Neuronal stem cell (in vitro differentiated cells): ENCODE measurements at regions not wholly inside any gene's neighbourhood (a gene's known extent, or its start where the extent isn't known, plus 50 kb on each side); places are given as distances from the start of the nearest gene placed in this dataset.

Experiments used
- DNase-seq: peaks from one replicate; pipeline ENCODE4 v3.0.0-alpha.2; 2013; ENCODE audit warnings: low spot score
- H2AFZ ChIP-seq: one replicate; pipeline ENCODE4 v1.6.1; 2013; ENCODE audit warnings: mild to moderate bottlenecking, low read length, inconsistent platforms
- H2AK5ac ChIP-seq: 2 replicates; pipeline ENCODE4 v1.6.1; 2013; ENCODE audit warnings: low read depth, mild to moderate bottlenecking, inconsistent platforms, low read length, moderate library complexity, mixed read lengths
- H2BK120ac ChIP-seq: 2 replicates; pipeline ENCODE4 v1.6.1; 2013; ENCODE audit warnings: low read depth, mild to moderate bottlenecking, inconsistent platforms, low read length, moderate library complexity, mixed read lengths
- H2BK12ac ChIP-seq: one replicate; pipeline ENCODE4 v1.6.1; 2013; ENCODE audit warnings: low read length, inconsistent platforms
- H2BK15ac ChIP-seq: 2 replicates; pipeline ENCODE4 v1.6.1; 2013; ENCODE audit warnings: mild to moderate bottlenecking, low read length, inconsistent platforms, mixed read lengths
- H2BK5ac ChIP-seq: one replicate; pipeline ENCODE4 v1.6.1; 2013; ENCODE audit warnings: inconsistent platforms, mild to moderate bottlenecking, low read length, moderate library complexity
- H3K14ac ChIP-seq: one replicate; pipeline ENCODE4 v1.6.1; 2013; ENCODE audit warnings: low read length, inconsistent platforms
- H3K18ac ChIP-seq: 2 replicates; pipeline ENCODE4 v1.6.1; 2013; ENCODE audit warnings: low read length, inconsistent platforms
- H3K23ac ChIP-seq: 2 replicates; pipeline ENCODE4 v1.6.1; 2013; ENCODE audit warnings: low read depth, mild to moderate bottlenecking, mixed read lengths, low read length, inconsistent platforms; ENCODE audit not compliant: poor library complexity
- H3K27ac ChIP-seq: replicated peaks from 3 replicates; pipeline ENCODE4 v1.5.1; 2013; ENCODE audit warnings: low read length, inconsistent platforms
- H3K27me3 ChIP-seq, 3 experiments: 2 replicates each; pipeline ENCODE4 v1.6.1; 2013; ENCODE audit warnings: low read length in 3 of 3, mild to moderate bottlenecking in 2 of 3, inconsistent platforms in 1 of 3, low read depth in 1 of 3, mixed read lengths in 1 of 3, moderate library complexity in 1 of 3; ENCODE audit not compliant: control insufficient read depth in 3 of 3, insufficient read depth in 3 of 3
- H3K36me3 ChIP-seq, 2 donors: replicated peaks in 1 of 2; 2 replicates each; pipeline ENCODE4 v1.6.1; 2013; ENCODE audit warnings: low read length in 2 of 2; ENCODE audit not compliant: control insufficient read depth in 2 of 2, insufficient read depth in 2 of 2
- H3K4ac ChIP-seq: 2 replicates; pipeline ENCODE4 v1.6.1; 2013; ENCODE audit warnings: inconsistent platforms, mild to moderate bottlenecking, low read length, moderate library complexity
- H3K4me1 ChIP-seq, 2 donors: 1 replicate in 1 of 2; 2 replicates in 1 of 2; pipeline ENCODE4 v1.6.1; 2013; ENCODE audit warnings: low read length in 2 of 2, low read depth in 1 of 2; ENCODE audit not compliant: control insufficient read depth in 2 of 2, insufficient read depth in 1 of 2
- H3K4me2 ChIP-seq: one replicate; pipeline ENCODE4 v1.6.1; 2013; ENCODE audit warnings: mild to moderate bottlenecking, low read length, inconsistent platforms; ENCODE audit not compliant: insufficient read depth, poor library complexity, severe bottlenecking
- H3K4me3 ChIP-seq, 2 donors: 2 replicates each; pipeline ENCODE4 v1.5.1; 2013; ENCODE audit warnings: low read length in 2 of 2, mild to moderate bottlenecking in 2 of 2, inconsistent platforms in 1 of 2, moderate library complexity in 1 of 2
- H3K79me1 ChIP-seq: one replicate; pipeline ENCODE4 v1.6.1; 2013; ENCODE audit warnings: low read depth, mild to moderate bottlenecking, inconsistent platforms, low read length, moderate library complexity
- H3K9ac ChIP-seq: one replicate; pipeline ENCODE4 v1.6.1; 2013; ENCODE audit warnings: mild to moderate bottlenecking, low read depth, low read length, inconsistent platforms; ENCODE audit not compliant: poor library complexity
- H3K9me3 ChIP-seq, 2 donors: replicated peaks in 1 of 2; 2 replicates each; pipeline versions ENCODE3 to v1.6.1; 2013; ENCODE audit warnings: low read length in 2 of 2, mild to moderate bottlenecking in 2 of 2, inconsistent platforms in 1 of 2, low read depth in 1 of 2, mixed read lengths in 1 of 2, moderate library complexity in 1 of 2; ENCODE audit not compliant: control insufficient read depth in 2 of 2, insufficient read depth in 1 of 2
- H4K8ac ChIP-seq: one replicate; pipeline ENCODE4 v1.6.1; 2013; ENCODE audit warnings: low read depth, mild to moderate bottlenecking, inconsistent platforms, low read length, moderate library complexity
- H4K91ac ChIP-seq: one replicate; pipeline ENCODE4 v1.6.1; 2013; ENCODE audit warnings: low read length, low read depth, mild to moderate bottlenecking, inconsistent platforms; ENCODE audit not compliant: poor library complexity
- WGBS, 2 donors: extraction: QIAGEN DNeasy Blood & Tissue Kit; methylation state at CpG; one replicate each; pipeline ENCODE4 v1.1.7; 2013; ENCODE audit warnings: missing lambda C conversion rate in 2 of 2, mixed read lengths in 1 of 2; ENCODE audit not compliant: insufficient read length in 2 of 2, insufficient replicate concordance in 1 of 2; ENCODE audit errors: extremely low coverage in 2 of 2; 5-methylcytosine and 5-hydroxymethylcytosine counted together

- Histone ChIP-seq H4K8ac (no peak overlapping the region), H3K4me3 (no peak overlapping the region), H4K91ac (no peak overlapping the region), H2BK12ac (no peak overlapping the region), H3K14ac (no peak overlapping the region), H2BK15ac (no peak overlapping the region), H2AFZ (no peak overlapping the region), H3K27ac (no peak overlapping the region), H2AK5ac (no peak overlapping the region), H3K9ac (no peak overlapping the region), H3K9me3 (no peaks in the 10 kb centered on the region), H3K79me1 (no peaks in the 10 kb centered on the region), H2BK5ac (no peak overlapping the region), H2BK120ac (no peak overlapping the region), H3K23ac (no peak overlapping the region), H3K4me1 (no peaks in the 10 kb centered on the region), H3K27me3 (no peaks in the 10 kb centered on the region), H3K4ac (no peak overlapping the region), H3K18ac (no peak overlapping the region), H3K4me2 (no peak overlapping the region), H3K36me3 (no peaks in the 10 kb centered on the region)
- no peak for DNase-seq
- WGBS, 2 donors: no CpG with 5 or more reads among the region's 1 CpG
These were observed 922.1 kb upstream of the SLIT2 start for GRCh38 chr4:19329631-19330030.

- no peak overlapping the region for H3K27ac ChIP-seq
- no peak overlapping the region for H4K8ac ChIP-seq
- no peak overlapping the region for H2BK12ac ChIP-seq
- H3K4me2 ChIP-seq: no peak overlapping the region
- H3K36me3 ChIP-seq: no peaks in the 10 kb centered on the region
- no peaks in the 10 kb centered on the region for H3K79me1 ChIP-seq
- no peaks in the 10 kb centered on the region for H3K27me3 ChIP-seq
- H3K4ac ChIP-seq: no peak overlapping the region
- no peak overlapping the region for H2AK5ac ChIP-seq
- no peak overlapping the region for H2BK5ac ChIP-seq
- H2BK15ac ChIP-seq: no peak overlapping the region
- no peaks in the 10 kb centered on the region for H3K9me3 ChIP-seq
- no peak overlapping the region for H3K18ac ChIP-seq
- WGBS, 2 donors: no CpG with 5 or more reads among the region's 4 CpGs
- H2AFZ ChIP-seq: no peak overlapping the region
- no peaks in the 10 kb centered on the region for H3K4me1 ChIP-seq
- no peak overlapping the region for H3K4me3 ChIP-seq
- no peak overlapping the region for H3K14ac ChIP-seq
- H4K91ac ChIP-seq: no peak overlapping the region
- H2BK120ac ChIP-seq: no peak overlapping the region
- H3K23ac ChIP-seq: no peak overlapping the region
- no peak overlapping the region for H3K9ac ChIP-seq
- no peak for DNase-seq
These were observed 922.6 kb upstream of the SLIT2 start for GRCh38 chr4:19329077-19329476.

- no peaks in the 10 kb centered on the region for H3K4me1 ChIP-seq
- H3K79me1 ChIP-seq: no peaks in the 10 kb centered on the region
- H2BK15ac ChIP-seq: no peak overlapping the region
- no peak overlapping the region for H2BK5ac ChIP-seq
- no peak overlapping the region for H2AK5ac ChIP-seq
- WGBS, 2 donors: no CpG with 5 or more reads among the region's 1 CpG
- no peak overlapping the region for H3K27ac ChIP-seq
- H3K18ac ChIP-seq: no peak overlapping the region
- H3K27me3 ChIP-seq: no peaks in the 10 kb centered on the region
- H3K23ac ChIP-seq: no peak overlapping the region
- H3K14ac ChIP-seq: no peak overlapping the region
- H2BK12ac ChIP-seq: no peak overlapping the region
- no peak overlapping the region for H4K8ac ChIP-seq
- H3K9me3 ChIP-seq: no peaks in the 10 kb centered on the region
- H3K4me2 ChIP-seq: no peak overlapping the region
- no peaks in the 10 kb centered on the region for H3K36me3 ChIP-seq
- H3K4me3 ChIP-seq: no peak overlapping the region
- no peak overlapping the region for H2AFZ ChIP-seq
- H3K4ac ChIP-seq: no peak overlapping the region
- no peak overlapping the region for H4K91ac ChIP-seq
- no peak overlapping the region for H2BK120ac ChIP-seq
- no peak for DNase-seq
- no peak overlapping the region for H3K9ac ChIP-seq
These were observed 924.3 kb upstream of the SLIT2 start for GRCh38 chr4:19327364-19327763.

GRCh38 chr4:19324184-19324583 is 927.5 kb upstream of the SLIT2 start:
- H3K18ac ChIP-seq: no peak overlapping the region

More at GRCh38 chr4:19324184-19324583, 927.5 kb upstream of the SLIT2 start:
- H3K4ac ChIP-seq: no peak overlapping the region
- no peak overlapping the region for H3K23ac ChIP-seq
- no peak overlapping the region for H4K8ac ChIP-seq
- no peak overlapping the region for H2AFZ ChIP-seq
- no peak for DNase-seq
- H2BK12ac ChIP-seq: no peak overlapping the region
- no peak overlapping the region for H2BK120ac ChIP-seq
- H3K27ac ChIP-seq: no peak overlapping the region
- no peaks in the 10 kb centered on the region for H3K9me3 ChIP-seq
- no peaks in the 10 kb centered on the region for H3K36me3 ChIP-seq
- peaks cover 0 to 3% of the 10 kb centered on the region in 2 donors for H3K4me1 ChIP-seq
- no peak overlapping the region for H3K4me3 ChIP-seq
- no peak overlapping the region for H2BK5ac ChIP-seq
- H4K91ac ChIP-seq: no peak overlapping the region
- no peak overlapping the region for H3K9ac ChIP-seq
- no peaks in the 10 kb centered on the region for H3K79me1 ChIP-seq
- H2AK5ac ChIP-seq: no peak overlapping the region
- no peaks in the 10 kb centered on the region for H3K27me3 ChIP-seq
- H2BK15ac ChIP-seq: no peak overlapping the region
- no peak overlapping the region for H3K4me2 ChIP-seq
- no peak overlapping the region for H3K14ac ChIP-seq
